ENCODE measurements at regions not wholly inside any gene's neighbourhood (a gene's known extent, or its start where the extent isn't known, plus 50 kb on each side); places are given as distances from the start of the nearest gene placed in this dataset.

DNA sequence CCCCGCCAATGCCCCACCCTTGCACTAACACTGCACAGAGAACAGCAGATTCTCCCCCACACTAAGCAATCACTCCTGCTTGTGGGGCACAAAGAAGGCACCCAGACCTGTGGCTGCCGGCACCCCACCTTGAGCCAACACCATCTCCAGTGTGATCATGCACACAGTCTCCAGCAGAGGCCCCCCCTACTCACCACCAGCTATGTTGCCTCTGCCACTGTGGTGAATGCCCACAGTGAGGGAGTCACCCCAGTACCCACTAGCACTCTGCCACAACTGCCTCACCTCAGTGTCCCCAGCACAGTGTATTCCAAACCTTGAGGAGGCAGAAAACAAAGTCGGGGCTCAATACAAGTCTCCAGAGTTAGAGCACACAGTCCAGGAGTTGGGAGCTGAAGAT lies 261.7 kb upstream of the SSTR1 start:
- H3K4me3 Mint-ChIP-seq (ENCODE audit: unreplicated experiment), result no peak overlapping the region
- no peaks in the 10 kb centered on the region for H3K4me1 Mint-ChIP-seq (ENCODE audit: unreplicated experiment)
- TF ChIP-seq, protein P1, sequence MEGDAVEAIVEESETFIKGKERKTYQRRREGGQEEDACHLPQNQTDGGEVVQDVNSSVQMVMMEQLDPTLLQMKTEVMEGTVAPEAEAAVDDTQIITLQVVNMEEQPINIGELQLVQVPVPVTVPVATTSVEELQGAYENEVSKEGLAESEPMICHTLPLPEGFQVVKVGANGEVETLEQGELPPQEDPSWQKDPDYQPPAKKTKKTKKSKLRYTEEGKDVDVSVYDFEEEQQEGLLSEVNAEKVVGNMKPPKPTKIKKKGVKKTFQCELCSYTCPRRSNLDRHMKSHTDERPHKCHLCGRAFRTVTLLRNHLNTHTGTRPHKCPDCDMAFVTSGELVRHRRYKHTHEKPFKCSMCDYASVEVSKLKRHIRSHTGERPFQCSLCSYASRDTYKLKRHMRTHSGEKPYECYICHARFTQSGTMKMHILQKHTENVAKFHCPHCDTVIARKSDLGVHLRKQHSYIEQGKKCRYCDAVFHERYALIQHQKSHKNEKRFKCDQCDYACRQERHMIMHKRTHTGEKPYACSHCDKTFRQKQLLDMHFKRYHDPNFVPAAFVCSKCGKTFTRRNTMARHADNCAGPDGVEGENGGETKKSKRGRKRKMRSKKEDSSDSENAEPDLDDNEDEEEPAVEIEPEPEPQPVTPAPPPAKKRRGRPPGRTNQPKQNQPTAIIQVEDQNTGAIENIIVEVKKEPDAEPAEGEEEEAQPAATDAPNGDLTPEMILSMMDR (IDR thresholded peaks at IDR 0.05; ENCODE audit: unreplicated experiment), result no peak
- no peak for DNase-seq (ENCODE audit: low spot score)
- H3K9me3 Mint-ChIP-seq (ENCODE audit: unreplicated experiment), result peaks cover 11% of the 10 kb centered on the region
- H3K27ac Mint-ChIP-seq (ENCODE audit: unreplicated experiment), result no peak overlapping the region
- H3K27me3 Mint-ChIP-seq (ENCODE audit: unreplicated experiment), result peaks cover 4% of the 10 kb centered on the region
- peaks cover 13% of the 10 kb centered on the region for H3K36me3 Mint-ChIP-seq (ENCODE audit: low read depth, unreplicated experiment)

DNA sequence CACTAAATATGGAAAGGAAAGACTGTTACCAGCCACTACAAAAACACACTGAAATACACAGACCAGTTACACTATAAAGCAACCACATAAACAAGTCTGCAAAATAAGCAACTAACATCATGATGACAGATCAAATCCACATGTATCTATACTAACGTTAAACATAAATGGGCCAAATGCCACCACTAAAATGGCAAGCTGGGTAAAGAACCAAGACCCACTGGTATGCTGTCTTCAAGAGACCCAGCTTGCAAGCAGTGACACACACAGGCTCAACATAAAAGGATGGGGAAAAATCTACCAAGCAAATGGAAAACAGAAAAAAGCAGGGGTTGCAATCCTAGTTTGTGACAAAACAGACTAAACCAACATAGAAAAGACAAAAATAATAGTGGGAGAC lies 260.9 kb upstream of the SSTR1 start:
- Mint-ChIP-seq H3K4me3 (ENCODE audit: unreplicated experiment) (no peak overlapping the region), H3K27me3 (ENCODE audit: unreplicated experiment) (peaks cover 4% of the 10 kb centered on the region), H3K36me3 (ENCODE audit: low read depth, unreplicated experiment) (peaks cover 13% of the 10 kb centered on the region), H3K27ac (ENCODE audit: unreplicated experiment) (no peak overlapping the region), H3K4me1 (ENCODE audit: unreplicated experiment) (no peaks in the 10 kb centered on the region), H3K9me3 (ENCODE audit: unreplicated experiment) (peaks cover 11% of the 10 kb centered on the region)
- DNase-seq (ENCODE audit: low spot score), result no peak
- TF ChIP-seq, protein P1 (IDR thresholded peaks at IDR 0.05; ENCODE audit: unreplicated experiment), result no peak

DNA sequence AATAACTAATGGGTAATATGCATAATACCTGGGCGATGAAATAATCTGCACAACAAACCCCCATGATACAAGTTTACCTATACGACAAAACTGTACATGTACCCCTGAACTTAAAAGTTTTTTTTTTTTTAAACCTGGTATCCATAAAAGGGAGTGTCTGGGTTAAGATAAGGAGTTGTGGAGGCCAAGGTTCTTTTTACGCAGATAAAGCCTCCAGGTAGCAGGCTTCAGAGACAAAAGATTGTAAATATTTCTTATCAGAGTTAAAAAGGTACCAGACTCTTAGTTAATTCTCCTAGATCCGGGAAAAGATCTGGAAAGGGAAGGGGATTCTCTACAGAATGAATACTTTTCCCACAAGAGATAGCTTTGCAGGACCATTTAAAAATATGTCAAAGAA lies 259.4 kb upstream of the SSTR1 start:
- peaks cover 13% of the 10 kb centered on the region for H3K36me3 Mint-ChIP-seq (ENCODE audit: low read depth, unreplicated experiment)

DNA sequence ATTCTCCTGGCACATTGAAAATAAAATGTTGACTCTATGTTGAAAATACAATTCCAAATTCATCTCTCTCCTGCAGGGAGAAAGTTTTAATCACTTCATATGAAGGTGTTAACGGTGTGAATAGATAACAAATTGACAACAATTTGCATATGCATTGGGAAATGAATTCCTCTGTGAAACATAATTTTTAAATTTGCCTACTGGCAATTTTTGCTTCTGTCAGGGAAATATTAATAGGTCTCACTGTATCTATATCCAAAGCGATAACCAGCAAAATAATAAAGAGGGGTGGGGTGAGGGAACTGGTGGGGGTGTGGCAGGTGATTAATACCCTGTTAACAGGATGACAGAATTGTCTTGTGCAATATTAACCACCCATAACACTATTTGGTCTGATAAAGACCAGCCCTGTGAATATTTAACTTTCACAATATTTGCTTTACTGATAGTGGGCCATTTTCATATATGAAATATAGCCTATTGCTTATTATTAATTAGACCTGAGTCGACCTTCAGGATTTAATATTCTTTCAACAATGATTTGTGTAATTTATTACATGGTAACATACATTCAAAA lies 239.0 kb upstream of the SSTR1 start:
- H3K27ac Mint-ChIP-seq (ENCODE audit: unreplicated experiment), result no peak overlapping the region
- TF ChIP-seq, protein P1 (IDR thresholded peaks at IDR 0.05; ENCODE audit: unreplicated experiment), result no peak
- H3K4me3 Mint-ChIP-seq (ENCODE audit: unreplicated experiment), result no peak overlapping the region
- H3K36me3 Mint-ChIP-seq (ENCODE audit: low read depth, unreplicated experiment), result no peaks in the 10 kb centered on the region
- H3K9me3 Mint-ChIP-seq (ENCODE audit: unreplicated experiment), result no peaks in the 10 kb centered on the region
- H3K4me1 Mint-ChIP-seq (ENCODE audit: unreplicated experiment), result no peaks in the 10 kb centered on the region
- no peak for DNase-seq (ENCODE audit: low spot score)
- no peaks in the 10 kb centered on the region for H3K27me3 Mint-ChIP-seq (ENCODE audit: unreplicated experiment)

More for the DNA sequence above, 259.4 kb upstream of the SSTR1 start:
- Mint-ChIP-seq H3K4me3 (ENCODE audit: unreplicated experiment) (no peak overlapping the region), H3K4me1 (ENCODE audit: unreplicated experiment) (no peaks in the 10 kb centered on the region), H3K9me3 (ENCODE audit: unreplicated experiment) (peaks cover 11% of the 10 kb centered on the region), H3K27me3 (ENCODE audit: unreplicated experiment) (peaks cover 4% of the 10 kb centered on the region), H3K27ac (ENCODE audit: unreplicated experiment) (no peak overlapping the region)
- TF ChIP-seq, protein P1 (IDR thresholded peaks at IDR 0.05; ENCODE audit: unreplicated experiment), result no peak
- no peak for DNase-seq (ENCODE audit: low spot score)

DNA sequence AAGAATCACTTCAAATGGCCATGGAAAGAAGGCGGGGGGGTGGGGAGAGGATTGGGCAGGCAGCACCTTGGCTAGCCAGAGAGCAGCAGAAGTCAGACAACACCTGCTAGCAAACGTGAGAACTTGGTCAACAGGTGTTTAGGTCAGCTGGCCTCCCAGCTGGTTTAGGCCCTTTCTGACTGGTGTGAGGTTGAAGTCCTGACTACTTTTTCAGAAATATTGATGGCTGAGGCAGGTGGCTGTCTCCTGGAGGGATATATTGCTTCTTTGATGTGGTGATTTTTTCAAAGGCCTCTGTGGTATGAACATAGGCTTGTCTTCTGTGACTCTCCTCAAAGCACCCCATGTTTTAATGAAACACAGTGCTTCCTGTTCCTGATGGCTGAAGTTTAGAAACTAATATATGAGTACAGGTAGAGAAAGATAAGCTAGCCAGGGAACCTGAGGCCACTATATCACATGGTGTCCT lies 238.2 kb upstream of the SSTR1 start:
- Mint-ChIP-seq H3K4me1 (ENCODE audit: unreplicated experiment) (no peaks in the 10 kb centered on the region), H3K4me3 (ENCODE audit: unreplicated experiment) (no peak overlapping the region), H3K36me3 (ENCODE audit: low read depth, unreplicated experiment) (no peaks in the 10 kb centered on the region), H3K27ac (ENCODE audit: unreplicated experiment) (no peak overlapping the region), H3K9me3 (ENCODE audit: unreplicated experiment) (no peaks in the 10 kb centered on the region), H3K27me3 (ENCODE audit: unreplicated experiment) (no peaks in the 10 kb centered on the region)
- TF ChIP-seq, protein P1 (IDR thresholded peaks at IDR 0.05; ENCODE audit: unreplicated experiment), result no peak
- no peak for DNase-seq (ENCODE audit: low spot score)

All from endothelial cell (in vitro differentiated cells).